Cardiac septum (tissue), 1 donor: ENCODE measurements at regions not wholly inside any gene's neighbourhood (a gene's known extent, or its start where the extent isn't known, plus 50 kb on each side); places are given as distances from the start of the nearest gene placed in this dataset.

Experiments
- DNase-seq: peaks from one replicate; pipeline ENCODE4 v3.0.0-alpha.2; 2020; ENCODE audit warnings: low spot score
- intact Hi-C: fragments of 100-400 bp; cut with DNase I; formaldehyde crosslinking; loops from one replicate; pipeline ENCODE4 v1.14.0; 2022
- donor health status: DM: no; HTN: no; CAD: no.

- DNase-seq = no peak
- intact Hi-C loops = no loop called here
These were observed 50.6 kb upstream of the GATB start for GRCh38 chr4:151811403-151811802.
